Epithelial cell of esophagus (primary cell): ENCODE measurements at regions not wholly inside any gene's neighbourhood (a gene's known extent, or its start where the extent isn't known, plus 50 kb on each side); places are given as distances from the start of the nearest gene placed in this dataset.

Source experiments
- DNase-seq: peaks from one replicate; pipeline ENCODE4 v3.0.0; 2010; ENCODE audit warnings: low read depth
- H3K4me3 ChIP-seq: 2 replicates; pipeline ENCODE4 v1.5.1; 2011; ENCODE audit warnings: mild to moderate bottlenecking, low read length, control low read depth
- CTCF ChIP-seq: IDR thresholded peaks from 2 replicates; pipeline ENCODE4 v1.5.1; 2011; ENCODE audit warnings: low read depth, mild to moderate bottlenecking, low read length, control low read depth, inconsistent platforms; ENCODE audit not compliant: insufficient read depth; ENCODE audit errors: missing control alignments

GRCh38 chr20:48395816-48396546 is 431.8 kb downstream of the PREX1 start:
- no peak for DNase-seq
- TF ChIP-seq CTCF, result no peak
- no peak overlapping the region for H3K4me3 ChIP-seq

GRCh38 chr20:48394415-48395081 is 433.3 kb downstream of the PREX1 start:
- DNase-seq, result no peak
- TF ChIP-seq CTCF, result no peak
- H3K4me3 ChIP-seq, result no peak overlapping the region

- DNase-seq, result no peak
- TF ChIP-seq CTCF, result no peak
- no peak overlapping the region for H3K4me3 ChIP-seq
These were observed 434.0 kb downstream of the PREX1 start for GRCh38 chr20:48393737-48394314.

- no peak for DNase-seq
- no peak overlapping the region for H3K4me3 ChIP-seq
- no peak for TF ChIP-seq CTCF
These were observed 434.5 kb downstream of the PREX1 start for GRCh38 chr20:48393311-48393685.

- no peak for DNase-seq
- TF ChIP-seq CTCF, result no peak
- H3K4me3 ChIP-seq, result no peak overlapping the region
These were observed 435.1 kb downstream of the PREX1 start for GRCh38 chr20:48392407-48393310.

GRCh38 chr20:48390981-48391380 is 436.8 kb downstream of the PREX1 start:
- no peak overlapping the region for H3K4me3 ChIP-seq

More at GRCh38 chr20:48390981-48391380, 436.8 kb downstream of the PREX1 start:
- no peak for DNase-seq
- no peak for TF ChIP-seq CTCF
